HepG2 (cell line): ENCODE measurements at regions not wholly inside any gene's neighbourhood (a gene's known extent, or its start where the extent isn't known, plus 50 kb on each side); places are given as distances from the start of the nearest gene placed in this dataset.

Source experiments
- ATAC-seq: fragments of 200-7000 bp; cut with Tn5 transposase; 3 replicates; pipeline ENCODE4 v1.9.1; 2020; ENCODE audit warnings: mild to moderate bottlenecking, moderate library complexity
- BruUV-seq: library from RNA; stranded (reverse); fragments of 400-500 nt; replicated peaks from 2 replicates; lab custom pipeline; 2021; lab: Mats Ljungman, UMichigan
- CTCF ChIA-PET: fragments of 300-600 bp; formaldehyde crosslinking; extraction: SDS; loops from one replicate; lab custom pipeline; 2021; ENCODE audit warnings: low total read pairs, inconsistent platforms, low intra/inter-chr PET ratio; lab: Yijun Ruan, JAX
- POLR2A ChIA-PET: fragments of 350-600 bp; sonication (Branson Sonifier 250); formaldehyde crosslinking; loops from one replicate; lab custom pipeline; 2020; ENCODE audit warnings: antibody characterized with exemption, inconsistent platforms; lab: Yijun Ruan, JAX
- DNase-seq: peaks from one replicate; pipeline ENCODE4 v3.0.0-alpha.2; 2015; ENCODE audit warnings: low spot score
- FAIRE-seq: peaks from 3 replicates; lab custom pipeline; 2011; peaks lifted over from hg19 to GRCh38; lab: Jason Lieb, UNC
- H2AFZ ChIP-seq: one replicate; pipeline ENCODE4 v1.6.1; 2011; ENCODE audit warnings: low read length, inconsistent platforms
- H3K27ac ChIP-seq: fragments of 300-600 bp; 3 replicates; pipeline ENCODE4 v1.8.0; 2011; ENCODE audit warnings: mixed run types, mild to moderate bottlenecking, mixed read lengths, low read length, inconsistent platforms; ENCODE audit not compliant: insufficient read depth; ENCODE audit errors: extremely low read length
- H3K27me3 ChIP-seq, 2 experiments: fragments of 200-600 bp in 1 of 2; 2 replicates in 1 of 2; 3 replicates in 1 of 2; pipeline versions ENCODE4 v1.6.0 to v1.8.0; 2011; ENCODE audit warnings: low read length in 2 of 2, mild to moderate bottlenecking in 2 of 2, moderate library complexity in 2 of 2, inconsistent platforms in 1 of 2; ENCODE audit not compliant: insufficient read depth in 2 of 2, control insufficient read depth in 1 of 2
- H3K36me3 ChIP-seq, 2 experiments: fragments of 200-600 bp in 1 of 2; replicated peaks in 1 of 2; 2 replicates in 1 of 2; 3 replicates in 1 of 2; pipeline versions ENCODE4 v1.5.1 to v1.8.0; 2011; ENCODE audit warnings: low read length in 2 of 2, inconsistent platforms in 1 of 2; ENCODE audit not compliant: insufficient read depth in 2 of 2, control insufficient read depth in 1 of 2
- H3K4me1 ChIP-seq: 2 replicates; pipeline ENCODE4 v1.5.1; 2012; ENCODE audit warnings: low read length, inconsistent platforms; ENCODE audit not compliant: insufficient read depth
- H3K4me2 ChIP-seq: 2 replicates; pipeline ENCODE4 v1.6.0; 2011; ENCODE audit warnings: low read depth, low read length, inconsistent platforms
- H3K4me3 ChIP-seq, 3 experiments: fragments of 200-600 bp in 1 of 3; sonication (generic), shearing (Covaris generic) in 1 of 3; replicated peaks in 1 of 3; 2 replicates each; pipeline ENCODE4 v1.5.1; 2011 to 2016; ENCODE audit warnings: low read length in 3 of 3, inconsistent platforms in 2 of 3, low read depth in 2 of 3, mild to moderate bottlenecking in 2 of 3, control low read depth in 1 of 3, mixed read lengths in 1 of 3; ENCODE audit not compliant: insufficient read depth in 1 of 3
- H3K79me2 ChIP-seq: one replicate; pipeline ENCODE4 v1.6.1; 2011; ENCODE audit warnings: low read length, inconsistent platforms; ENCODE audit not compliant: insufficient read depth
- H3K9ac ChIP-seq: 2 replicates; pipeline ENCODE4 v1.6.0; 2011; ENCODE audit warnings: mild to moderate bottlenecking, low read depth, low read length, inconsistent platforms; ENCODE audit not compliant: insufficient read depth
- H3K9me3 ChIP-seq: 2 replicates; pipeline ENCODE4 v1.5.1; 2012; ENCODE audit warnings: mild to moderate bottlenecking, low read length
- H4K20me1 ChIP-seq: 2 replicates; pipeline ENCODE4 v1.6.0; 2011; ENCODE audit warnings: inconsistent platforms, mild to moderate bottlenecking, low read length, moderate library complexity; ENCODE audit not compliant: insufficient read depth
- FOSL2 ChIP-seq: sonication (generic); formaldehyde crosslinking; IDR thresholded peaks from 2 replicates; pipeline ENCODE4 v1.4.0; 2020; ENCODE audit warnings: missing genetic modification reagents
- FOXK1 ChIP-seq: sonication (generic); formaldehyde crosslinking; IDR thresholded peaks from 2 replicates; pipeline ENCODE4 v1.4.0; 2020; ENCODE audit warnings: low read depth, missing genetic modification reagents, borderline replicate concordance
- MIER2 ChIP-seq: IDR thresholded peaks from 2 replicates; pipeline ENCODE4 v1.6.1; 2016; ENCODE audit warnings: missing biosample characterization, missing genetic modification reagents
- TRIM24 ChIP-seq: sonication (generic); formaldehyde crosslinking; IDR thresholded peaks from 2 replicates; pipeline ENCODE4 v1.8.0; 2022; ENCODE audit warnings: mild to moderate bottlenecking, missing genetic modification reagents
- WIZ ChIP-seq: sonication (generic); formaldehyde crosslinking; IDR thresholded peaks from 2 replicates; pipeline ENCODE4 v1.5.1; 2020; ENCODE audit warnings: mild to moderate bottlenecking, missing genetic modification reagents
- ZNF570 ChIP-seq: sonication (generic); formaldehyde crosslinking; IDR thresholded peaks from 2 replicates; pipeline ENCODE4 v1.4.0; 2020; ENCODE audit warnings: mild to moderate bottlenecking, missing genetic modification reagents, borderline replicate concordance
- ZNF891 ChIP-seq: sonication (generic); formaldehyde crosslinking; IDR thresholded peaks from 2 replicates; pipeline ENCODE4 v1.5.0; 2020; ENCODE audit warnings: mild to moderate bottlenecking, missing genetic modification reagents
- WGBS: methylation state at CpG from one replicate; pipeline ENCODE4 v1.1.6; 2017; ENCODE audit warnings: low lambda C conversion rate; 5-methylcytosine and 5-hydroxymethylcytosine counted together
- in situ Hi-C: cut with HindIII; loops from 2 replicates; pipeline ENCODE4 v1.10.0; 2017; ENCODE audit warnings: low pct_unique_long_range_greater_than_20kb; ENCODE audit not compliant: extremely low pct_ligation_motif_present
- intact Hi-C: fragments of 100-400 bp; cut with micrococcal nuclease; formaldehyde crosslinking; loops from one replicate; pipeline ENCODE4 v1.10.0; 2022; ENCODE audit not compliant: unreplicated experiment
- TF ChIP-seq, protein P1 (sequence below): sonication (generic); formaldehyde crosslinking; IDR thresholded peaks from 2 replicates; pipeline ENCODE4 v1.8.0; 2023; ENCODE audit warnings: mild to moderate bottlenecking, missing genetic modification reagents
- TF ChIP-seq, protein P2 (sequence below): IDR thresholded peaks from 2 replicates; pipeline ENCODE4 v1.6.1; 2012; ENCODE audit warnings: low read depth, low read length, improper control_type of control experiment

DNA sequence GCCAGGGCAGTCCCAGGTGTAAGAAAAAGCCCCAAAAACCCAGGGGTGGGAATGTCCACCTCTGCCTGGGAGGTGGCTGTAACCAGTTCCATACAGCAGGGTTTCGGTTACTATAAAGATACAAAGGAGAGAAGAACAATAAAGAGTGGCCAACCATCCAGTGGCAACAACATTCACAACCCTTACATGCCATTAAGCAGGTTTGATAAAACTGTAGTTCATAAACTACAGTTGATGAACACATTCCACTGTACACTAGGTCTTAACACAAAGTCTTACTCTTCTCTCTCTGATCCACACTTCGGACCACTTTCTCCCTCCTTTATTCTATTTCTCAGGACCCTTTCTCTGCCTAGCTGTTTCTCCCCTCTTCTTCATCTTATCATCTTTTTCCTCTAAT, 152.0 kb downstream of the TLE3 start:
- no peaks in the 10 kb centered on the region for H3K36me3 ChIP-seq
- peaks cover 5 to 38% of the 10 kb centered on the region in 2 experiments; a peak in 3 of 5 replicates for H3K27me3 ChIP-seq
- CTCF ChIA-PET = no interaction called here
- ATAC-seq (no peak), DNase-seq (no peak), FAIRE-seq (no peak)
- intact Hi-C loops = no loop called here
- TF ChIP-seq MIER2 (CRISPR knock-in tag) (no peak), FOXK1 (CRISPR knock-in tag) (no peak), ZNF570 (CRISPR knock-in tag) (no peak), WIZ (no peak), ZNF891 (CRISPR knock-in tag) (no peak), FOSL2 (CRISPR knock-in tag) (no peak), TRIM24 (CRISPR knock-in tag) (no peak)
- TF ChIP-seq, protein P1, sequence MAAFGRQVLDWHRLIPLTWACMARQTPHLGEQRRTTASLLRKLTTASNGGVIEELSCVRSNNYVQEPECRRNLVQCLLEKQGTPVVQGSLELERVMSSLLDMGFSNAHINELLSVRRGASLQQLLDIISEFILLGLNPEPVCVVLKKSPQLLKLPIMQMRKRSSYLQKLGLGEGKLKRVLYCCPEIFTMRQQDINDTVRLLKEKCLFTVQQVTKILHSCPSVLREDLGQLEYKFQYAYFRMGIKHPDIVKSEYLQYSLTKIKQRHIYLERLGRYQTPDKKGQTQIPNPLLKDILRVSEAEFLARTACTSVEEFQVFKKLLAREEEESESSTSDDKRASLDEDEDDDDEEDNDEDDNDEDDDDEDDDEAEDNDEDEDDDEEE (CRISPR knock-in tag) = no peak
- TF ChIP-seq, protein P2, sequence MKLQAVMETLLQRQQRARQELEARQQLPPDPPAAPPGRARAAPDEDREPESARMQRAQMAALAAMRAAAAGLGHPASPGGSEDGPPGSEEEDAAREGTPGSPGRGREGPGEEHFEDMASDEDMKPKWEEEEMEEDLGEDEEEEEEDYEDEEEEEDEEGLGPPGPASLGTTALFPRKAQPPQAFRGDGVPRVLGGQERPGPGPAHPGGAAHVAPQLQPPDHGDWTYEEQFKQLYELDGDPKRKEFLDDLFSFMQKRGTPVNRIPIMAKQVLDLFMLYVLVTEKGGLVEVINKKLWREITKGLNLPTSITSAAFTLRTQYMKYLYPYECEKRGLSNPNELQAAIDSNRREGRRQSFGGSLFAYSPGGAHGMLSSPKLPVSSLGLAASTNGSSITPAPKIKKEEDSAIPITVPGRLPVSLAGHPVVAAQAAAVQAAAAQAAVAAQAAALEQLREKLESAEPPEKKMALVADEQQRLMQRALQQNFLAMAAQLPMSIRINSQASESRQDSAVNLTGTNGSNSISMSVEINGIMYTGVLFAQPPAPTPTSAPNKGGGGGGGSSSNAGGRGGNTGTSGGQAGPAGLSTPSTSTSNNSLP = no peak
- in situ Hi-C loops = no loop called here
- H3K4me2 ChIP-seq = no peak overlapping the region
- POLR2A ChIA-PET = no interaction called here
- no peaks in the 10 kb centered on the region for H3K9me3 ChIP-seq
- H4K20me1 ChIP-seq = no peaks in the 10 kb centered on the region
- 0% methylated on average over 2 of the region's 2 CpGs for WGBS
- no peak overlapping the region for H3K27ac ChIP-seq
- H3K4me3 ChIP-seq = no peak overlapping the region
- H3K9ac ChIP-seq = no peak overlapping the region
- H2AFZ ChIP-seq = no peak overlapping the region
- H3K4me1 ChIP-seq = no peaks in the 10 kb centered on the region
- no TSS peak for BruUV-seq
- H3K79me2 ChIP-seq = no peaks in the 10 kb centered on the region
